ENCODE measurements at regions not wholly inside any gene's neighbourhood (a gene's known extent, or its start where the extent isn't known, plus 50 kb on each side); places are given as distances from the start of the nearest gene placed in this dataset.

DNA sequence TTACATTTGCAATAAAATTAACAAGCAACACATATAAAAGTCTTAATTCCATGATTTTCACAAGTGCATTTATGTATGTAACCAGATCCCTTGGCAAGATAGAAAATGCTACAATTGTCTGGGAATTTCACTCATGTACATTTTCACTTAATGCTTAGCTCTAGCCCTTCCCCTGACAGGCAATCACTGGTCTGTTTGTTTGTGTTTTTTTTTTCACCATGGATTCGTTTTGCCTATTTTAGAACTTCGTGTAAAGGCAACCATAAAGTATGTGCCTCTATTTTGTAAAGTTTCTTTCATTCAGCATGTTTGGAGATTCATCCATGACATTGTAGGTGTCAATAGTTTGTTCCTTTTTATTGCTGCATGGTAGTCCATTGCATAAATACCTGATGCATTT is 260.9 kb upstream of the SLCO3A1 start:
- Histone ChIP-seq H3K27ac (ENCODE audit: low read depth, low read length) (no peak overlapping the region), H3K4me1 (ENCODE audit: control insufficient read depth in 1 of 2, insufficient read depth in 2 of 2, low read length in 2 of 2) (no peaks in the 10 kb centered on the region), H3K27me3 (ENCODE audit: control insufficient read depth in 1 of 2, insufficient read depth in 2 of 2, low read length in 2 of 2) (no peaks in the 10 kb centered on the region), H3K36me3 (ENCODE audit: control insufficient read depth in 1 of 2, insufficient read depth in 2 of 2, low read length in 2 of 2) (no peaks in the 10 kb centered on the region), H3K9ac (ENCODE audit: low read depth in 1 of 2, low read length in 2 of 2) (no peak overlapping the region), H3K9me3 (ENCODE audit: control insufficient read depth in 1 of 2, low read length in 2 of 2) (no peaks in the 10 kb centered on the region), H3K4me3 (ENCODE audit: low read depth in 1 of 2, low read length in 2 of 2) (no peak overlapping the region)

- Histone ChIP-seq H3K9me3 (ENCODE audit: control insufficient read depth in 1 of 2, low read length in 2 of 2) (no peaks in the 10 kb centered on the region), H3K27ac (ENCODE audit: low read depth, low read length) (no peak overlapping the region), H3K4me1 (ENCODE audit: control insufficient read depth in 1 of 2, insufficient read depth in 2 of 2, low read length in 2 of 2) (no peaks in the 10 kb centered on the region), H3K4me3 (ENCODE audit: low read depth in 1 of 2, low read length in 2 of 2) (no peak overlapping the region), H3K36me3 (ENCODE audit: control insufficient read depth in 1 of 2, insufficient read depth in 2 of 2, low read length in 2 of 2) (no peaks in the 10 kb centered on the region), H3K27me3 (ENCODE audit: control insufficient read depth in 1 of 2, insufficient read depth in 2 of 2, low read length in 2 of 2) (no peaks in the 10 kb centered on the region), H3K9ac (ENCODE audit: low read depth in 1 of 2, low read length in 2 of 2) (no peak overlapping the region)
These were observed 260.4 kb upstream of the SLCO3A1 start for GRCh38 chr15:91593067-91593466.

- no peaks in the 10 kb centered on the region for H3K27me3 ChIP-seq (ENCODE audit: control insufficient read depth in 1 of 2, insufficient read depth in 2 of 2, low read length in 2 of 2)
- no peaks in the 10 kb centered on the region for H3K9me3 ChIP-seq (ENCODE audit: control insufficient read depth in 1 of 2, low read length in 2 of 2)
- no peaks in the 10 kb centered on the region for H3K4me1 ChIP-seq (ENCODE audit: control insufficient read depth in 1 of 2, insufficient read depth in 2 of 2, low read length in 2 of 2)
- no peak overlapping the region for H3K9ac ChIP-seq (ENCODE audit: low read depth in 1 of 2, low read length in 2 of 2)
- H3K36me3 ChIP-seq (ENCODE audit: control insufficient read depth in 1 of 2, insufficient read depth in 2 of 2, low read length in 2 of 2) = no peaks in the 10 kb centered on the region
- H3K4me3 ChIP-seq (ENCODE audit: low read depth in 1 of 2, low read length in 2 of 2) = no peak overlapping the region
- H3K27ac ChIP-seq (ENCODE audit: low read depth, low read length) = no peak overlapping the region
These were observed 259.9 kb upstream of the SLCO3A1 start for GRCh38 chr15:91593653-91594052.

DNA sequence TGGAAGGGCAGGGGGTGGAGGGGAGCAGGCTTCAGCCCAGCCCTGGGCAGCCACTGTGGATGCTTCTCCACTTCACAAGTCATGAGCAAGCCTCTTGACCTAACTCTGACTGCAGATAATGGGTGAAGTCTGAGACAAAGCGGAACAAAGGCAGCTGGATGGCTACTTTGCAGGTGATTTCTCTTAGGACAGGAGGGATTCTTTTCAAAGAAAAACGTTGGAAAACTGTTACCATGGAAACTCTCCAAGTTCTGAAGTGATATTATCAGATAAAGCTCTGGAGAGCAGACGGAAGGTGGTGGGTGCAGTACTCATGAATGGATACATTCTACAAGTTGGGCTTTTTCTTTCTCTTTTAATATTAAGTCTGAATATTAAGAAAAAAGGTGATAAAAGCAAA is 254.2 kb upstream of the SLCO3A1 start:
- H3K4me1 ChIP-seq (ENCODE audit: control insufficient read depth in 1 of 2, insufficient read depth in 2 of 2, low read length in 2 of 2) = no peaks in the 10 kb centered on the region
- H3K4me3 ChIP-seq (ENCODE audit: low read depth in 1 of 2, low read length in 2 of 2) = no peak overlapping the region
- no peak overlapping the region for H3K9ac ChIP-seq (ENCODE audit: low read depth in 1 of 2, low read length in 2 of 2)
- no peaks in the 10 kb centered on the region for H3K9me3 ChIP-seq (ENCODE audit: control insufficient read depth in 1 of 2, low read length in 2 of 2)
- no peak overlapping the region for H3K27ac ChIP-seq (ENCODE audit: low read depth, low read length)
- H3K27me3 ChIP-seq (ENCODE audit: control insufficient read depth in 1 of 2, insufficient read depth in 2 of 2, low read length in 2 of 2) = no peaks in the 10 kb centered on the region
- H3K36me3 ChIP-seq (ENCODE audit: control insufficient read depth in 1 of 2, insufficient read depth in 2 of 2, low read length in 2 of 2) = no peaks in the 10 kb centered on the region

DNA sequence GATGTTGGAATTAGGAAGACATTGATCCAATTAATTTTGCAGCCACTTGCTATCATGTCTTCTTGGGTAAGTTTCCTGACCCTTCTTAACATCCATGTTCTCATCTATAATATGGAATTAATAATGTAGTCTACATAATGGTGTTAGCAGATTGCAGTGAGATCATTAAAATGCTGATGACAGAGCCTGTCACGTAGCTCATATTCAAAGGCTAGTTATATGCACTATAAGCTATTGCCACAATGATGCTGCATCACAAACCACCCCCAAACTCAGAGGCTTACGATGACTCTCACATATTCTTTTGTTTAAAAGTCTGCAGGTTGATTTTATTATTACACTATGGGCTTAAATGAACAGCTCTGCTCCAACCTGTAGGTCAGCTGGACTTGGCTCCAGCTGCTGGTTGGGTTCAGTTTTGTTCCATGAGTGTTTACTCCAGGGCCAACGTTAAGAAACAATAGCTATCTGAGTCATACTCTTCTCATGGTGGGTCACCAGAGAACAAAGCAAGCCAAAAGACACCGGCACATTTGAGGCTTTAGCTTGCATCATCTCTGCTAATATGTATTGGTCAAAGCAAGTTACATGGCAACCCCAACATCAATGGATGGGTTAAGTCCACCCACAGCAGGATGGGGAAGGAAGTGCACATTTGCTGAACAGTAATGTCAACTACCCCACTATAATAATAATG is 250.0 kb upstream of the SLCO3A1 start:
- Histone ChIP-seq H3K27ac (ENCODE audit: low read depth, low read length) (no peak overlapping the region), H3K27me3 (ENCODE audit: control insufficient read depth in 1 of 2, insufficient read depth in 2 of 2, low read length in 2 of 2) (no peaks in the 10 kb centered on the region), H3K4me1 (ENCODE audit: control insufficient read depth in 1 of 2, insufficient read depth in 2 of 2, low read length in 2 of 2) (no peaks in the 10 kb centered on the region), H3K9me3 (ENCODE audit: control insufficient read depth in 1 of 2, low read length in 2 of 2) (no peaks in the 10 kb centered on the region), H3K9ac (ENCODE audit: low read depth in 1 of 2, low read length in 2 of 2) (no peak overlapping the region), H3K36me3 (ENCODE audit: control insufficient read depth in 1 of 2, insufficient read depth in 2 of 2, low read length in 2 of 2) (no peaks in the 10 kb centered on the region), H3K4me3 (ENCODE audit: low read depth in 1 of 2, low read length in 2 of 2) (no peak overlapping the region)

- H3K4me3 ChIP-seq (ENCODE audit: low read depth in 1 of 2, low read length in 2 of 2) = no peak overlapping the region
- no peak overlapping the region for H3K27ac ChIP-seq (ENCODE audit: low read depth, low read length)
- no peaks in the 10 kb centered on the region for H3K4me1 ChIP-seq (ENCODE audit: control insufficient read depth in 1 of 2, insufficient read depth in 2 of 2, low read length in 2 of 2)
- H3K9ac ChIP-seq (ENCODE audit: low read depth in 1 of 2, low read length in 2 of 2) = no peak overlapping the region
- H3K36me3 ChIP-seq (ENCODE audit: control insufficient read depth in 1 of 2, insufficient read depth in 2 of 2, low read length in 2 of 2) = no peaks in the 10 kb centered on the region
- no peaks in the 10 kb centered on the region for H3K9me3 ChIP-seq (ENCODE audit: control insufficient read depth in 1 of 2, low read length in 2 of 2)
- H3K27me3 ChIP-seq (ENCODE audit: control insufficient read depth in 1 of 2, insufficient read depth in 2 of 2, low read length in 2 of 2) = no peaks in the 10 kb centered on the region
These were observed 249.4 kb upstream of the SLCO3A1 start for GRCh38 chr15:91604122-91604521.

- Histone ChIP-seq H3K9me3 (ENCODE audit: control insufficient read depth in 1 of 2, low read length in 2 of 2) (no peaks in the 10 kb centered on the region), H3K4me3 (ENCODE audit: low read depth in 1 of 2, low read length in 2 of 2) (no peak overlapping the region), H3K4me1 (ENCODE audit: control insufficient read depth in 1 of 2, insufficient read depth in 2 of 2, low read length in 2 of 2) (no peaks in the 10 kb centered on the region), H3K9ac (ENCODE audit: low read depth in 1 of 2, low read length in 2 of 2) (no peak overlapping the region), H3K27me3 (ENCODE audit: control insufficient read depth in 1 of 2, insufficient read depth in 2 of 2, low read length in 2 of 2) (no peaks in the 10 kb centered on the region), H3K27ac (ENCODE audit: low read depth, low read length) (no peak overlapping the region), H3K36me3 (ENCODE audit: control insufficient read depth in 1 of 2, insufficient read depth in 2 of 2, low read length in 2 of 2) (no peaks in the 10 kb centered on the region)
These were observed 247.9 kb upstream of the SLCO3A1 start for GRCh38 chr15:91605576-91605975.

GRCh38 chr15:91609231-91609630 is 244.3 kb upstream of the SLCO3A1 start:
- Histone ChIP-seq H3K36me3 (ENCODE audit: control insufficient read depth in 1 of 2, insufficient read depth in 2 of 2, low read length in 2 of 2) (no peaks in the 10 kb centered on the region), H3K9ac (ENCODE audit: low read depth in 1 of 2, low read length in 2 of 2) (no peak overlapping the region), H3K27me3 (ENCODE audit: control insufficient read depth in 1 of 2, insufficient read depth in 2 of 2, low read length in 2 of 2) (no peaks in the 10 kb centered on the region), H3K9me3 (ENCODE audit: control insufficient read depth in 1 of 2, low read length in 2 of 2) (no peaks in the 10 kb centered on the region), H3K4me3 (ENCODE audit: low read depth in 1 of 2, low read length in 2 of 2) (no peak overlapping the region), H3K27ac (ENCODE audit: low read depth, low read length) (no peak overlapping the region), H3K4me1 (ENCODE audit: control insufficient read depth in 1 of 2, insufficient read depth in 2 of 2, low read length in 2 of 2) (no peaks in the 10 kb centered on the region)

GRCh38 chr15:91609966-91610365 is 243.5 kb upstream of the SLCO3A1 start:
- H3K27ac ChIP-seq (ENCODE audit: low read depth, low read length) = no peak overlapping the region
- H3K9ac ChIP-seq (ENCODE audit: low read depth in 1 of 2, low read length in 2 of 2) = no peak overlapping the region
- no peaks in the 10 kb centered on the region for H3K36me3 ChIP-seq (ENCODE audit: control insufficient read depth in 1 of 2, insufficient read depth in 2 of 2, low read length in 2 of 2)
- H3K9me3 ChIP-seq (ENCODE audit: control insufficient read depth in 1 of 2, low read length in 2 of 2) = no peaks in the 10 kb centered on the region
- no peaks in the 10 kb centered on the region for H3K27me3 ChIP-seq (ENCODE audit: control insufficient read depth in 1 of 2, insufficient read depth in 2 of 2, low read length in 2 of 2)
- no peaks in the 10 kb centered on the region for H3K4me1 ChIP-seq (ENCODE audit: control insufficient read depth in 1 of 2, insufficient read depth in 2 of 2, low read length in 2 of 2)
- no peak overlapping the region for H3K4me3 ChIP-seq (ENCODE audit: low read depth in 1 of 2, low read length in 2 of 2)

DNA sequence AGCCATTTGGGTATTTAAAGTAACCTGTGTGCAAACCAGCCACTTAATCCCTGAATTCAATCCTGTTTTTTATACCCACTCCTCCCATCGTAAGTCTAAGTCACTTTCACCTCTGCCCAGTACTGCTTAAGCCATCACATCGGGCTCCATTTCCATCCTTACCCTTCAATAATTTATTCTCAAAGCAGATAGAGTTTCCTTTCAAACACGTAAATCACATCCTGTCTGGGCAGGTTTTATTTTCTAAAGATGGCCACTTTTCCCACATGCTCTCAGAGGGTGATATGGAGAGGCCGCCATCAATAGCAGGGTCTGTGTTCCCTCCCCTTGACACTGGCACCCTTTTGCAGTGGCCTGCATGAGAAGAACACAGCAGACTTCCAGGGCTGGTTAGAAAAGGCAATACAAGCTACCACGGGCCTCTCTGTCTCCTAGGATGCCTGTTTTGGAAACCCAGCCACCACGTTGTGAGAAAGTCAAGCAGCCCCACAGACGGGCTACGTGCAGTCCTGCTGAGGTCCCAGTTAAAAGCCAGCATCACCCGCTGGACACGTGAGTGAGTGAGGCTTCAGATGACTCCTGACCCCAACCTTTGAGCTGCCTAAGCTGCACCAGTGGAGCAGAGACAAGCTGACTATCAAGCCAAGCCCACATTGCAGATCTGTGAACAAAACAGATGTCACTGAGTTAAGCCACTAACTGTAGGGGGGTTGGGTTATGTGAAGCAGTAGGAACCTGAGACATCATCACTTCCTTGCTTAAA is 241.8 kb upstream of the SLCO3A1 start:
- Histone ChIP-seq H3K9me3 (ENCODE audit: control insufficient read depth in 1 of 2, low read length in 2 of 2) (no peaks in the 10 kb centered on the region), H3K27ac (ENCODE audit: low read depth, low read length) (no peak overlapping the region), H3K4me1 (ENCODE audit: control insufficient read depth in 1 of 2, insufficient read depth in 2 of 2, low read length in 2 of 2) (no peaks in the 10 kb centered on the region), H3K9ac (ENCODE audit: low read depth in 1 of 2, low read length in 2 of 2) (no peak overlapping the region), H3K36me3 (ENCODE audit: control insufficient read depth in 1 of 2, insufficient read depth in 2 of 2, low read length in 2 of 2) (no peaks in the 10 kb centered on the region), H3K27me3 (ENCODE audit: control insufficient read depth in 1 of 2, insufficient read depth in 2 of 2, low read length in 2 of 2) (no peaks in the 10 kb centered on the region), H3K4me3 (ENCODE audit: low read depth in 1 of 2, low read length in 2 of 2) (no peak overlapping the region)

All from duodenal mucosa (tissue), 2 donors.